NCI-H2029 (cell line): ENCODE measurements at regions not wholly inside any gene's neighbourhood (a gene's known extent, or its start where the extent isn't known, plus 50 kb on each side); places are given as distances from the start of the nearest gene placed in this dataset.
A peak's percentile ranks its signal among the peaks of the same experiment; 100 is the strongest.
"Not testable (repeated sequence)": the region's sequence is repeated elsewhere in the genome, so short reads cannot be mapped to it uniquely, and the experiment has no call there.

Experiments
- DNase-seq: peaks from one replicate; lab custom pipeline; 2025; lab: John Stamatoyannopoulos, UW

GRCh38 chr5:92695123-92696003 is 885.7 kb downstream of the NR2F1-AS1 start:
- DNase-seq: no peak

GRCh38 chr5:92694067-92694466 is 887.0 kb downstream of the NR2F1-AS1 start:
- DNase-seq: no peak

- DNase-seq: not testable (repeated sequence)
These were observed 889.1 kb downstream of the NR2F1-AS1 start for GRCh38 chr5:92691955-92692354.

GRCh38 chr5:92687821-92688722 is 892.9 kb downstream of the NR2F1-AS1 start:
- no peak for DNase-seq

- no peak for DNase-seq
These were observed 902.4 kb downstream of the NR2F1-AS1 start for GRCh38 chr5:92678640-92679039.

- no peak for DNase-seq
These were observed 904.5 kb downstream of the NR2F1-AS1 start for GRCh38 chr5:92676215-92677165.

GRCh38 chr5:92674321-92674720 is 906.7 kb downstream of the NR2F1-AS1 start:
- DNase-seq: no peak

- no peak for DNase-seq
These were observed 915.5 kb downstream of the NR2F1-AS1 start for GRCh38 chr5:92665506-92665905.

GRCh38 chr5:92662741-92663140 is 918.3 kb downstream of the NR2F1-AS1 start:
- DNase-seq: no peak

- DNase-seq: no peak
These were observed 921.8 kb downstream of the NR2F1-AS1 start for GRCh38 chr5:92659246-92659645.

- DNase-seq: not testable (repeated sequence)
These were observed 926.4 kb downstream of the NR2F1-AS1 start for GRCh38 chr5:92654601-92655000.

- DNase-seq: no peak
These were observed 927.1 kb downstream of the NR2F1-AS1 start for GRCh38 chr5:92653730-92654461.

- no peak for DNase-seq
These were observed 928.3 kb downstream of the NR2F1-AS1 start for GRCh38 chr5:92652756-92653155.

- DNase-seq: no peak
These were observed 936.6 kb downstream of the NR2F1-AS1 start for GRCh38 chr5:92644266-92644886.

GRCh38 chr5:92641031-92641962 is 939.7 kb downstream of the NR2F1-AS1 start:
- peak; percentile 30 for DNase-seq

- DNase-seq: no peak
These were observed 940.7 kb downstream of the NR2F1-AS1 start for GRCh38 chr5:92640340-92640739.

- DNase-seq: no peak
These were observed 943.1 kb downstream of the NR2F1-AS1 start for GRCh38 chr5:92637960-92638359.

- DNase-seq: no peak
These were observed 943.8 kb downstream of the NR2F1-AS1 start for GRCh38 chr5:92637247-92637646.

- DNase-seq: peak; percentile 54
These were observed 946.0 kb downstream of the NR2F1-AS1 start for GRCh38 chr5:92635001-92635461.
